HepG2 (cell line): ENCODE measurements at regions not wholly inside any gene's neighbourhood (a gene's known extent, or its start where the extent isn't known, plus 50 kb on each side); places are given as distances from the start of the nearest gene placed in this dataset.
A peak's percentile ranks its signal among the peaks of the same experiment; 100 is the strongest.

Experiments used
- ATAC-seq: fragments of 200-7000 bp; cut with Tn5 transposase; 3 replicates; pipeline ENCODE4 v1.9.1; 2020; ENCODE audit warnings: mild to moderate bottlenecking, moderate library complexity
- BruUV-seq: library from RNA; stranded (reverse); fragments of 400-500 nt; replicated peaks from 2 replicates; lab custom pipeline; 2021; lab: Mats Ljungman, UMichigan
- CTCF ChIA-PET: fragments of 300-600 bp; formaldehyde crosslinking; extraction: SDS; loops from one replicate; lab custom pipeline; 2021; ENCODE audit warnings: low total read pairs, inconsistent platforms, low intra/inter-chr PET ratio; lab: Yijun Ruan, JAX
- POLR2A ChIA-PET: fragments of 350-600 bp; sonication (Branson Sonifier 250); formaldehyde crosslinking; loops from one replicate; lab custom pipeline; 2020; ENCODE audit warnings: antibody characterized with exemption, inconsistent platforms; lab: Yijun Ruan, JAX
- DNase-seq: peaks from one replicate; pipeline ENCODE4 v3.0.0-alpha.2; 2015; ENCODE audit warnings: low spot score
- FAIRE-seq: peaks from 3 replicates; lab custom pipeline; 2011; peaks lifted over from hg19 to GRCh38; lab: Jason Lieb, UNC
- H2AFZ ChIP-seq: one replicate; pipeline ENCODE4 v1.6.1; 2011; ENCODE audit warnings: low read length, inconsistent platforms
- H3K27ac ChIP-seq: fragments of 300-600 bp; 3 replicates; pipeline ENCODE4 v1.8.0; 2011; ENCODE audit warnings: mixed run types, mild to moderate bottlenecking, mixed read lengths, low read length, inconsistent platforms; ENCODE audit not compliant: insufficient read depth; ENCODE audit errors: extremely low read length
- H3K27me3 ChIP-seq, 2 experiments: fragments of 200-600 bp in 1 of 2; 2 replicates in 1 of 2; 3 replicates in 1 of 2; pipeline versions ENCODE4 v1.6.0 to v1.8.0; 2011; ENCODE audit warnings: low read length in 2 of 2, mild to moderate bottlenecking in 2 of 2, moderate library complexity in 2 of 2, inconsistent platforms in 1 of 2; ENCODE audit not compliant: insufficient read depth in 2 of 2, control insufficient read depth in 1 of 2
- H3K36me3 ChIP-seq, 2 experiments: fragments of 200-600 bp in 1 of 2; replicated peaks in 1 of 2; 2 replicates in 1 of 2; 3 replicates in 1 of 2; pipeline versions ENCODE4 v1.5.1 to v1.8.0; 2011; ENCODE audit warnings: low read length in 2 of 2, inconsistent platforms in 1 of 2; ENCODE audit not compliant: insufficient read depth in 2 of 2, control insufficient read depth in 1 of 2
- H3K4me1 ChIP-seq: 2 replicates; pipeline ENCODE4 v1.5.1; 2012; ENCODE audit warnings: low read length, inconsistent platforms; ENCODE audit not compliant: insufficient read depth
- H3K4me2 ChIP-seq: 2 replicates; pipeline ENCODE4 v1.6.0; 2011; ENCODE audit warnings: low read depth, low read length, inconsistent platforms
- H3K4me3 ChIP-seq, 3 experiments: fragments of 200-600 bp in 1 of 3; sonication (generic), shearing (Covaris generic) in 1 of 3; replicated peaks in 1 of 3; 2 replicates each; pipeline ENCODE4 v1.5.1; 2011 to 2016; ENCODE audit warnings: low read length in 3 of 3, inconsistent platforms in 2 of 3, low read depth in 2 of 3, mild to moderate bottlenecking in 2 of 3, control low read depth in 1 of 3, mixed read lengths in 1 of 3; ENCODE audit not compliant: insufficient read depth in 1 of 3
- H3K79me2 ChIP-seq: one replicate; pipeline ENCODE4 v1.6.1; 2011; ENCODE audit warnings: low read length, inconsistent platforms; ENCODE audit not compliant: insufficient read depth
- H3K9ac ChIP-seq: 2 replicates; pipeline ENCODE4 v1.6.0; 2011; ENCODE audit warnings: mild to moderate bottlenecking, low read depth, low read length, inconsistent platforms; ENCODE audit not compliant: insufficient read depth
- H3K9me3 ChIP-seq: 2 replicates; pipeline ENCODE4 v1.5.1; 2012; ENCODE audit warnings: mild to moderate bottlenecking, low read length
- H4K20me1 ChIP-seq: 2 replicates; pipeline ENCODE4 v1.6.0; 2011; ENCODE audit warnings: inconsistent platforms, mild to moderate bottlenecking, low read length, moderate library complexity; ENCODE audit not compliant: insufficient read depth
- BHLHE40 ChIP-seq: IDR thresholded peaks from 2 replicates; pipeline ENCODE4 v1.6.1; 2011; ENCODE audit warnings: low read length, improper control_type of control experiment
- EED ChIP-seq: sonication (generic); formaldehyde crosslinking; IDR thresholded peaks from 2 replicates; pipeline ENCODE4 v1.5.0; 2020; ENCODE audit warnings: mild to moderate bottlenecking, missing genetic modification reagents
- RARA ChIP-seq: IDR thresholded peaks from 2 replicates; pipeline ENCODE4 v1.6.1; 2016; ENCODE audit warnings: missing genetic modification reagents, missing compliant biosample characterization
- RFX3 ChIP-seq: IDR thresholded peaks from 2 replicates; pipeline ENCODE4 v1.6.1; 2016; ENCODE audit warnings: missing biosample characterization, missing genetic modification reagents
- SMC3 ChIP-seq: IDR thresholded peaks from 2 replicates; pipeline ENCODE4 v1.6.1; 2011; ENCODE audit warnings: low read length, improper control_type of control experiment
- SRSF9 ChIP-seq: fragments of 200-400 bp; formaldehyde crosslinking; IDR thresholded peaks from 2 replicates; pipeline ENCODE4 v1.6.1; 2018; ENCODE audit warnings: borderline replicate concordance, mild to moderate bottlenecking, low read depth, low read length; ENCODE audit not compliant: insufficient read depth, poor library complexity, severe bottlenecking
- TARDBP ChIP-seq: sonication (generic); formaldehyde crosslinking; IDR thresholded peaks from 2 replicates; pipeline ENCODE4 v1.8.0; 2022; ENCODE audit warnings: mild to moderate bottlenecking, missing genetic modification reagents
- ZFP36 ChIP-seq: fragments of 150-350 bp; IDR thresholded peaks from 2 replicates; pipeline ENCODE4 v1.6.1; 2018; ENCODE audit warnings: borderline replicate concordance, low read length, low read depth; ENCODE audit not compliant: partially characterized antibody
- ZNF20 ChIP-seq: sonication (generic); formaldehyde crosslinking; IDR thresholded peaks from 2 replicates; pipeline ENCODE4 v1.4.0; 2020; ENCODE audit warnings: mild to moderate bottlenecking, moderate library complexity, missing genetic modification reagents
- ZNF331 ChIP-seq: sonication (generic); formaldehyde crosslinking; IDR thresholded peaks from 2 replicates; pipeline ENCODE4 v1.4.0; 2020; ENCODE audit warnings: missing genetic modification reagents
- ZNF562 ChIP-seq: sonication (generic); formaldehyde crosslinking; IDR thresholded peaks from 2 replicates; pipeline ENCODE4 v1.8.0; 2022; ENCODE audit warnings: missing genetic modification reagents, borderline replicate concordance
- WGBS: methylation state at CpG from one replicate; pipeline ENCODE4 v1.1.6; 2017; ENCODE audit warnings: low lambda C conversion rate; 5-methylcytosine and 5-hydroxymethylcytosine counted together
- in situ Hi-C: cut with HindIII; loops from 2 replicates; pipeline ENCODE4 v1.10.0; 2017; ENCODE audit warnings: low pct_unique_long_range_greater_than_20kb; ENCODE audit not compliant: extremely low pct_ligation_motif_present
- intact Hi-C: fragments of 100-400 bp; cut with micrococcal nuclease; formaldehyde crosslinking; loops from one replicate; pipeline ENCODE4 v1.10.0; 2022; ENCODE audit not compliant: unreplicated experiment
- TF ChIP-seq, protein P1 (sequence below): sonication (generic); formaldehyde crosslinking; IDR thresholded peaks from 2 replicates; pipeline ENCODE4 v1.4.0; 2020; ENCODE audit warnings: missing genetic modification reagents, mild to moderate bottlenecking, borderline replicate concordance
- TF ChIP-seq, protein P2 (sequence below): sonication (generic); formaldehyde crosslinking; IDR thresholded peaks from 2 replicates; pipeline ENCODE4 v1.4.0; 2020; ENCODE audit warnings: missing genetic modification reagents
- TF ChIP-seq, protein P3 (sequence below): sonication (generic); formaldehyde crosslinking; IDR thresholded peaks from 2 replicates; pipeline ENCODE4 v1.4.0; 2020; ENCODE audit warnings: mild to moderate bottlenecking, missing genetic modification reagents, borderline replicate concordance

DNA sequence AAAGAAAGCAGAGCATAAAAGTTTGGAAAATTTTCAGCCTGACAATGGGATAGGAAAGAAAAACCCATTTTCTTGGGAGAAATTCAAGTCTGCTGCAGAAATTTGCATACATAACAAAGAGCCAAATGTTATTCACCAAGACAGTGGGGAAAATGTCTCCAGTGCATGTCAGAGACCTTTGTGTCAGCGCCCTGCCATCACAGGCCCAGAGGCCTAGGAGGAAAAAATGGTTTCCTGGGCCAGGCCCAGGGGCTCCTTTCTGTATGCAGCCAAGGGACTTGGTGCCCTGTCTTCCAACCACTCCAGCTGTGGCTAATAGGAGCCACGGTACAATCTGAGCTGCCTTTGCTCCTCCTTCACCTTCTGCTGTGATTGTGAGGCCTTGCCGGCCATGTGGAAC lies 189.1 kb upstream of the PITRM1 start:
- WGBS, result 17% methylated on average over 3 of the region's 3 CpGs
- ATAC-seq, result no peak
- Histone ChIP-seq H3K27me3 (peaks cover 2 to 8% of the 10 kb centered on the region in 2 experiments; a peak in 1 of 5 replicates), H3K36me3 (no peaks in the 10 kb centered on the region), H2AFZ (no peak overlapping the region), H3K79me2 (no peaks in the 10 kb centered on the region), H3K4me3 (no peak overlapping the region), H3K9ac (no peak overlapping the region), H3K4me2 (no peak overlapping the region), H3K4me1 (peaks cover 26% of the 10 kb centered on the region), H3K27ac (no peak overlapping the region), H4K20me1 (no peaks in the 10 kb centered on the region), H3K9me3 (peaks cover 28% of the 10 kb centered on the region)
- in situ Hi-C loops (no loop called here), intact Hi-C loops (no loop called here)
- no peak for DNase-seq
- TF ChIP-seq ZNF562 (no peak), SRSF9 (no peak), ZFP36 (peak; percentile 27)
- POLR2A ChIA-PET, result no interaction called here
- CTCF ChIA-PET, result no interaction called here
- FAIRE-seq, result no peak
- BruUV-seq, result no TSS peak

DNA sequence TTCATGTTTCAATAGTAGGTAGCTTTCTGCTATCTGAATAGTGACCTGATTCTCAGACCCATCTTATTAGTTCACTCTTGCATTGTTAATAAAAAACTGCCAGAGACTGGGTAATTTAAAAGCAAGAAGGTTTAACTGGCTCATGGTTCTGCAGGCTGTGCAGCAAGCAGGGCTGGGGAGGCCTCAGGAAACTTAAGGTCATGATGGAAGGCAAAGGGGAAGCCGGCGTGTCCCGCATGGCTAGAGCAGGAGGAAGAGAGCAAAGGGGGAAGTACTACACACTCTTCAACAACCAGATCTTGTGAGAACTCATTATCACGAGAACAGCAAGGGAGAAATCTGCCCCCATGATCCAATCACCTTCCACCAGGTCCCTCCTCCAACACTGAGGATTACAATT lies 185.2 kb upstream of the PITRM1 start:
- Histone ChIP-seq H3K79me2 (no peaks in the 10 kb centered on the region), H3K4me3 (no peak overlapping the region), H4K20me1 (no peaks in the 10 kb centered on the region), H3K4me2 (no peak overlapping the region), H3K4me1 (no peaks in the 10 kb centered on the region), H3K27ac (no peak overlapping the region), H2AFZ (no peak overlapping the region), H3K27me3 (no peaks in the 10 kb centered on the region; a peak in 1 of 5 replicates), H3K9ac (no peak overlapping the region), H3K9me3 (peaks cover 28% of the 10 kb centered on the region), H3K36me3 (no peaks in the 10 kb centered on the region)
- POLR2A ChIA-PET, result no interaction called here
- CTCF ChIA-PET, result no interaction called here
- no peak for DNase-seq
- no peak for FAIRE-seq
- intact Hi-C loops (no loop called here), in situ Hi-C loops (no loop called here)
- no TSS peak for BruUV-seq
- 32% methylated on average over 4 of the region's 4 CpGs for WGBS
- no peak for ATAC-seq
- TF ChIP-seq TARDBP (CRISPR knock-in tag) (no peak), ZNF20 (CRISPR knock-in tag) (no peak), ZNF331 (CRISPR knock-in tag) (no peak), RFX3 (CRISPR knock-in tag) (no peak), EED (no peak), BHLHE40 (no peak), SMC3 (no peak), RARA (CRISPR knock-in tag) (no peak)
- TF ChIP-seq, protein P1, sequence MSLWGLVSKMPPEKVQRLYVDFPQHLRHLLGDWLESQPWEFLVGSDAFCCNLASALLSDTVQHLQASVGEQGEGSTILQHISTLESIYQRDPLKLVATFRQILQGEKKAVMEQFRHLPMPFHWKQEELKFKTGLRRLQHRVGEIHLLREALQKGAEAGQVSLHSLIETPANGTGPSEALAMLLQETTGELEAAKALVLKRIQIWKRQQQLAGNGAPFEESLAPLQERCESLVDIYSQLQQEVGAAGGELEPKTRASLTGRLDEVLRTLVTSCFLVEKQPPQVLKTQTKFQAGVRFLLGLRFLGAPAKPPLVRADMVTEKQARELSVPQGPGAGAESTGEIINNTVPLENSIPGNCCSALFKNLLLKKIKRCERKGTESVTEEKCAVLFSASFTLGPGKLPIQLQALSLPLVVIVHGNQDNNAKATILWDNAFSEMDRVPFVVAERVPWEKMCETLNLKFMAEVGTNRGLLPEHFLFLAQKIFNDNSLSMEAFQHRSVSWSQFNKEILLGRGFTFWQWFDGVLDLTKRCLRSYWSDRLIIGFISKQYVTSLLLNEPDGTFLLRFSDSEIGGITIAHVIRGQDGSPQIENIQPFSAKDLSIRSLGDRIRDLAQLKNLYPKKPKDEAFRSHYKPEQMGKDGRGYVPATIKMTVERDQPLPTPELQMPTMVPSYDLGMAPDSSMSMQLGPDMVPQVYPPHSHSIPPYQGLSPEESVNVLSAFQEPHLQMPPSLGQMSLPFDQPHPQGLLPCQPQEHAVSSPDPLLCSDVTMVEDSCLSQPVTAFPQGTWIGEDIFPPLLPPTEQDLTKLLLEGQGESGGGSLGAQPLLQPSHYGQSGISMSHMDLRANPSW (CRISPR knock-in tag), result no peak
- TF ChIP-seq, protein P2, sequence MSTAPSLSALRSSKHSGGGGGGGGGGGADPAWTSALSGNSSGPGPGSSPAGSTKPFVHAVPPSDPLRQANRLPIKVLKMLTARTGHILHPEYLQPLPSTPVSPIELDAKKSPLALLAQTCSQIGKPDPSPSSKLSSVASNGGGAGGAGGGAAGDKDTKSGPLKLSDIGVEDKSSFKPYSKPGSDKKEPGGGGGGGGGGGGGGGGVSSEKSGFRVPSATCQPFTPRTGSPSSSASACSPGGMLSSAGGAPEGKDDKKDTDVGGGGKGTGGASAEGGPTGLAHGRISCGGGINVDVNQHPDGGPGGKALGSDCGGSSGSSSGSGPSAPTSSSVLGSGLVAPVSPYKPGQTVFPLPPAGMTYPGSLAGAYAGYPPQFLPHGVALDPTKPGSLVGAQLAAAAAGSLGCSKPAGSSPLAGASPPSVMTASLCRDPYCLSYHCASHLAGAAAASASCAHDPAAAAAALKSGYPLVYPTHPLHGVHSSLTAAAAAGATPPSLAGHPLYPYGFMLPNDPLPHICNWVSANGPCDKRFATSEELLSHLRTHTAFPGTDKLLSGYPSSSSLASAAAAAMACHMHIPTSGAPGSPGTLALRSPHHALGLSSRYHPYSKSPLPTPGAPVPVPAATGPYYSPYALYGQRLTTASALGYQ (CRISPR knock-in tag), result no peak
- TF ChIP-seq, protein P3, sequence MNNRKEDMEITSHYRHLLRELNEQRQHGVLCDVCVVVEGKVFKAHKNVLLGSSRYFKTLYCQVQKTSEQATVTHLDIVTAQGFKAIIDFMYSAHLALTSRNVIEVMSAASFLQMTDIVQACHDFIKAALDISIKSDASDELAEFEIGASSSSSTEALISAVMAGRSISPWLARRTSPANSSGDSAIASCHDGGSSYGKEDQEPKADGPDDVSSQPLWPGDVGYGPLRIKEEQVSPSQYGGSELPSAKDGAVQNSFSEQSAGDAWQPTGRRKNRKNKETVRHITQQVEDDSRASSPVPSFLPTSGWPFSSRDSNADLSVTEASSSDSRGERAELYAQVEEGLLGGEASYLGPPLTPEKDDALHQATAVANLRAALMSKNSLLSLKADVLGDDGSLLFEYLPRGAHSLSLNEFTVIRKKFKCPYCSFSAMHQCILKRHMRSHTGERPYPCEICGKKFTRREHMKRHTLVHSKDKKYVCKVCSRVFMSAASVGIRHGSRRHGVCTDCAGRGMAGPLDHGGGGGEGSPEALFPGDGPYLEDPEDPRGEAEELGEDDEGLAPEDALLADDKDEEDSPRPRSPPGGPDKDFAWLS (CRISPR knock-in tag), result no peak
